ENCODE measurements at regions not wholly inside any gene's neighbourhood (a gene's known extent, or its start where the extent isn't known, plus 50 kb on each side); places are given as distances from the start of the nearest gene placed in this dataset.

GRCh38 chr1:229035054-229035747 lies 235.7 kb upstream of the RAB4A start:
- no peak for DNase-seq

GRCh38 chr1:229035748-229036082 lies 235.2 kb upstream of the RAB4A start:
- no peak for DNase-seq

GRCh38 chr1:229037806-229038405 lies 233.0 kb upstream of the RAB4A start:
- DNase-seq = no peak

GRCh38 chr1:229040630-229041358 lies 230.1 kb upstream of the RAB4A start:
- no peak for DNase-seq

- DNase-seq = no peak
Observed at GRCh38 chr1:229041946-229042345, 229.0 kb upstream of the RAB4A start.

- no peak for DNase-seq
Observed at GRCh38 chr1:229042482-229042881, 228.4 kb upstream of the RAB4A start.

- DNase-seq = no peak
Observed at GRCh38 chr1:229043115-229043514, 227.8 kb upstream of the RAB4A start.

- DNase-seq = no peak
Observed at GRCh38 chr1:229046251-229046853, 224.6 kb upstream of the RAB4A start.

GRCh38 chr1:229047161-229047839 lies 223.6 kb upstream of the RAB4A start:
- no peak for DNase-seq

- no peak for DNase-seq
Observed at GRCh38 chr1:229047840-229048620, 222.9 kb upstream of the RAB4A start.

GRCh38 chr1:229048896-229049295 lies 222.0 kb upstream of the RAB4A start:
- no peak for DNase-seq

- DNase-seq = no peak
Observed at GRCh38 chr1:229056046-229056445, 214.9 kb upstream of the RAB4A start.

- DNase-seq = no peak
Observed at GRCh38 chr1:229058111-229058561, 212.8 kb upstream of the RAB4A start.

GRCh38 chr1:229058729-229059128 lies 212.2 kb upstream of the RAB4A start:
- peak; percentile 36 for DNase-seq

- DNase-seq = peak; percentile 68
Observed at GRCh38 chr1:229059671-229060539, 211.0 kb upstream of the RAB4A start.

- DNase-seq = no peak
Observed at GRCh38 chr1:229062135-229062534, 208.8 kb upstream of the RAB4A start.

- no peak for DNase-seq
Observed at GRCh38 chr1:229063154-229063773, 207.6 kb upstream of the RAB4A start.

GRCh38 chr1:229064320-229065168 lies 206.4 kb upstream of the RAB4A start:
- no peak for DNase-seq

GRCh38 chr1:229065613-229066012 lies 205.3 kb upstream of the RAB4A start:
- DNase-seq = no peak

GRCh38 chr1:229066591-229066990 lies 204.3 kb upstream of the RAB4A start:
- DNase-seq = no peak
